ENCODE measurements at regions not wholly inside any gene's neighbourhood (a gene's known extent, or its start where the extent isn't known, plus 50 kb on each side); places are given as distances from the start of the nearest gene placed in this dataset.

DNA sequence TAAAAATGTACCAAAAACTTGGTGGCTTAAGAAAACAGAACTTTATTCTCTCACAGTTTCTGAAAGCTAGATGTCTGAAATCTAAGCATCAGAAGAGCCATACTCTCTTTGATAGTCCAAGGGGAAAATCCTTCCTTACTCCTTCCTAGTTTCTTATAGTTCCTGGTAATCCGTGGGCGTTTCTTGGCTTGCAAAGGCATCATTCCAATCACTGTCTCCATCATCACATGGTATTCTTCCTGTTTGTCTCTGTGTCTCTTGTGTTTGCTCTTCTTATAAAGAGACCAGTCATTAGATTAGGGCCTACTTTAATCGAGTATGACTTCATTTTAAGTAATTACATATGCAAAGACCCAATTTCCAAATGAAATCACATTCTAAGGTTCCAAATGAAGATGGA lies 118.9 kb upstream of the FSTL5 start:
- TF ChIP-seq, protein P1, sequence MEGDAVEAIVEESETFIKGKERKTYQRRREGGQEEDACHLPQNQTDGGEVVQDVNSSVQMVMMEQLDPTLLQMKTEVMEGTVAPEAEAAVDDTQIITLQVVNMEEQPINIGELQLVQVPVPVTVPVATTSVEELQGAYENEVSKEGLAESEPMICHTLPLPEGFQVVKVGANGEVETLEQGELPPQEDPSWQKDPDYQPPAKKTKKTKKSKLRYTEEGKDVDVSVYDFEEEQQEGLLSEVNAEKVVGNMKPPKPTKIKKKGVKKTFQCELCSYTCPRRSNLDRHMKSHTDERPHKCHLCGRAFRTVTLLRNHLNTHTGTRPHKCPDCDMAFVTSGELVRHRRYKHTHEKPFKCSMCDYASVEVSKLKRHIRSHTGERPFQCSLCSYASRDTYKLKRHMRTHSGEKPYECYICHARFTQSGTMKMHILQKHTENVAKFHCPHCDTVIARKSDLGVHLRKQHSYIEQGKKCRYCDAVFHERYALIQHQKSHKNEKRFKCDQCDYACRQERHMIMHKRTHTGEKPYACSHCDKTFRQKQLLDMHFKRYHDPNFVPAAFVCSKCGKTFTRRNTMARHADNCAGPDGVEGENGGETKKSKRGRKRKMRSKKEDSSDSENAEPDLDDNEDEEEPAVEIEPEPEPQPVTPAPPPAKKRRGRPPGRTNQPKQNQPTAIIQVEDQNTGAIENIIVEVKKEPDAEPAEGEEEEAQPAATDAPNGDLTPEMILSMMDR (IDR thresholded peaks at IDR 0.05; ENCODE audit: control insufficient read depth, insufficient read depth, low read depth, low read length, missing control alignments) = no peak
- H3K4me3 ChIP-seq (ENCODE audit: control insufficient read depth, low read depth, low read length) = no peak overlapping the region
- DNase-seq (ENCODE audit: low read depth) = no peak

DNA sequence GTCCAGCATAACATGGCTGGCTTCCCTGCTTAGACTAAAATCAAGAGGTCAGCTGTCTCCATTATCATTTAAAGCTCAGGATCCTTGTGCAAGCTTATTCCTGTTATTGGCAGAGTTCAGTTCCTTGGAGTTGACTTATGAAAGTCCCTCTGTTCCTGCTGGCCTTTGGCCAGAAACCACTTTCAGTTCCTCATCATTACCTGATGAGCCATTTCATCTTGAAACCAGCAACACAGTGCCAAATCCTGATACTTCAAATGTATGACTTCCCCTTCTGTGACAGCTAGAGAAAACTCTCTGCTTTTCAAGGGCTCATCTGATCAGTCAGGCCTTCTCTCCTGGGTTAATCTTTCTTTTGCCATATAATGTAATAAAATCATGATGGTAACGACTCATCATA lies 110.6 kb upstream of the FSTL5 start:
- no peak for DNase-seq (ENCODE audit: low read depth)
- TF ChIP-seq, protein P1 (IDR thresholded peaks at IDR 0.05; ENCODE audit: control insufficient read depth, insufficient read depth, low read depth, low read length, missing control alignments) = no peak
- no peak overlapping the region for H3K4me3 ChIP-seq (ENCODE audit: control insufficient read depth, low read depth, low read length)

DNA sequence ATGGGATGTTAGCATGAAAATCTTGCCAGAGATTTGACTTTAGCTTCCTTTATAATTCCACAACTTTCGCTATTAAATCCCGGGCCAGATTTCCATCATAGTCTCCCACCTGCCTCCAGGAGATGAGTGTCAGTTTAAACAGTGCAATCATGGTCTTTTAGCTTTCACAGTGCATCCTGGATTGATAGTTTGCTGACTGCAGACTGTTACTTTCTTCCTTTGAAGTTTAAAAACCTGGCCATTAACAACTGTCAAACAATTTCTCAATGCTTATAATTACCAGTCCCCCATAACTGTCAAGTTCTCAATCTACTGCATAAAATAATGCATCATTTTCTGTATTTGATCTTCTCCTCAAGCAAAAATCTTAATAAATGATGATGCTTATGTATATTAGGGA lies 108.4 kb upstream of the FSTL5 start:
- TF ChIP-seq, protein P1 (IDR thresholded peaks at IDR 0.05; ENCODE audit: control insufficient read depth, insufficient read depth, low read depth, low read length, missing control alignments) = no peak
- DNase-seq (ENCODE audit: low read depth) = no peak
- no peak overlapping the region for H3K4me3 ChIP-seq (ENCODE audit: control insufficient read depth, low read depth, low read length)

DNA sequence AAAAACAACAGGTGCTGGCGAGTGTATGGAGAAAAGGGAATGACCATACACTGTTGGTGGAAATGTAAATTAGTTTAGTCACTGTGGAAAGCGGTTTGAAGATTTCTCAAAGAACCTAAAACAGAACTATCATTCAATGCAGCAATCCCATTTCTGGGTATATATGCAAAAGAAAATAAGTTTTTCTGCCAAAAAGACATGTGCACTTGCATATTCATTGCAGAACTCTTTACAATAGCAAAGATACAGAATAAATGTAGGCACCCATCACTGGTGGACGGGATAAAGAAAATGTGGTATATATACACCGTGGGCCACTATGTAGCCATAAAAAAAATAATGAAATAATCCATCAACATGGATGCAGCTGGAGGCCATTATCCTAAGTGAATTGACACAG lies 105.1 kb upstream of the FSTL5 start:
- no peak for DNase-seq (ENCODE audit: low read depth)
- H3K4me3 ChIP-seq (ENCODE audit: control insufficient read depth, low read depth, low read length) = no peak overlapping the region
- TF ChIP-seq, protein P1 (IDR thresholded peaks at IDR 0.05; ENCODE audit: control insufficient read depth, insufficient read depth, low read depth, low read length, missing control alignments) = no peak

DNA sequence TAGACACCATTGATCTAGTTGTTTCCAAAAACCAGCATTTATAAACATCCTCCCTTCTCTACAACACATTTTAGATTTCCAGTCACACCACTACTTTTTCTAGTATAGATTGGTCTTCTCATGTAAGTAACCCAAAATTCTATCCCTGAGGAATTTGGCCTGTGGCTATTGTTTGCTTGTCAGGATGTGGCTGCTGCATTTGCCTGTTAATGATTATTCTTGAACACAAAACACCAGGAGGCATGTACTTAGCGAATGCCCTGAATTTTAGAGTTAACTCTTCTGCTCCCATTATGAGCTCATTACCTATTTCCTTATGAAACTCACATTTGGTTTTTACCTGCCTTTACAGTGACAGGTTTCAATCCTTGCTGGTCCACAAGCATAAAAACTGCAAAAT lies 102.0 kb upstream of the FSTL5 start:
- no peak for DNase-seq (ENCODE audit: low read depth)
- H3K4me3 ChIP-seq (ENCODE audit: control insufficient read depth, low read depth, low read length) = no peak overlapping the region
- TF ChIP-seq, protein P1 (IDR thresholded peaks at IDR 0.05; ENCODE audit: control insufficient read depth, insufficient read depth, low read depth, low read length, missing control alignments) = no peak

DNA sequence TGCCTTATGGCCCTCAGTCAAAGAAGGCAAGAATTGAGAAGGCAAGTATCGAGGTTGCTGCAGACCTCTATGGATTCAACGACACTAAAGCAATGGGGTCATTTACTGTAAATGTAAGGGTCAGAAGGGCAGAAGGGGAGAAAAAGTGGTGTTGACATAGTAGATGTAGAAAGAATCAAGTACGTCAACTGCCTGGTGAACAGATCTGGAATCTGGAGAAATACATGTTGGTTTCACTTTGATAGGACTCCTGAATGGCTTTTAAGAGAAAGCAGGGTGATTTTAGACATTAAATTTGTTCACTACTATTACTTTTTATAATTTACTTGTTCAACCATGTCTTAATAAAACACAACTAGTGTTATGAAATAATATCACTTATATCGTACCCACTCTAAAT lies 81.3 kb upstream of the FSTL5 start:
- TF ChIP-seq, protein P1 (IDR thresholded peaks at IDR 0.05; ENCODE audit: control insufficient read depth, insufficient read depth, low read depth, low read length, missing control alignments) = no peak
- no peak for DNase-seq (ENCODE audit: low read depth)
- no peak overlapping the region for H3K4me3 ChIP-seq (ENCODE audit: control insufficient read depth, low read depth, low read length)

- H3K4me3 ChIP-seq (ENCODE audit: control insufficient read depth, low read depth, low read length) = no peak overlapping the region
- no peak for DNase-seq (ENCODE audit: low read depth)
- TF ChIP-seq, protein P1 (IDR thresholded peaks at IDR 0.05; ENCODE audit: control insufficient read depth, insufficient read depth, low read depth, low read length, missing control alignments) = no peak
These were observed 78.1 kb upstream of the FSTL5 start for GRCh38 chr4:162241857-162242256.
